ENCODE measurements at regions not wholly inside any gene's neighbourhood (a gene's known extent, or its start where the extent isn't known, plus 50 kb on each side); places are given as distances from the start of the nearest gene placed in this dataset.

- no peak for TF ChIP-seq ZNF622 (IDR thresholded peaks at IDR 0.05)
- TF ChIP-seq SKIL (IDR thresholded peaks at IDR 0.05; ENCODE audit: low read depth, poor library complexity, severe bottlenecking) = no peak
- no peak for TF ChIP-seq PML (IDR thresholded peaks at IDR 0.05; ENCODE audit: low read length)
- TF ChIP-seq, protein P1, sequence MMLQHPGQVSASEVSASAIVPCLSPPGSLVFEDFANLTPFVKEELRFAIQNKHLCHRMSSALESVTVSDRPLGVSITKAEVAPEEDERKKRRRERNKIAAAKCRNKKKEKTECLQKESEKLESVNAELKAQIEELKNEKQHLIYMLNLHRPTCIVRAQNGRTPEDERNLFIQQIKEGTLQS (IDR thresholded peaks at IDR 0.05; ENCODE audit: borderline replicate concordance, extremely low read depth, low read depth, low read length) = no peak
Observed at GRCh38 chr9:30250872-30251271, 2133.6 kb upstream of the ACO1 start (continued).

- no peak for TF ChIP-seq BCL11A (IDR thresholded peaks at IDR 0.05; ENCODE audit: low read depth, low read length)
- in situ Hi-C loops (cut with MboI) (no loop called here), intact Hi-C loops (cut with micrococcal nuclease; ENCODE audit: unreplicated experiment) (no loop called here)
- no peak overlapping the region for H3K4me3 ChIP-seq
- ATAC-seq = no peak
- H3K4me1 ChIP-seq (ENCODE audit: control insufficient read depth, insufficient read depth, low read length) = no peaks in the 10 kb centered on the region
- H3K27ac ChIP-seq (ENCODE audit: control insufficient read depth, insufficient read depth) = no peak overlapping the region
- no peak overlapping the region for H3K9ac ChIP-seq (ENCODE audit: control insufficient read depth, insufficient read depth, low read length)
- H3K4me2 ChIP-seq (ENCODE audit: control insufficient read depth, insufficient read depth) = no peak overlapping the region
- RAD21 ChIA-PET (ENCODE audit: unreplicated experiment) = no interaction called here
- POLR2A ChIA-PET = interaction anchor here (0.7 kb wide), 1 partner anchor 462 kb away, joined by 13 read pairs; no protein-coding TSS in a partner anchor
- SMC1A ChIA-PET (ENCODE audit: uncharacterized antibody, unreplicated experiment) = no interaction called here
- DNase-seq (ENCODE audit: low read depth, low spot score) = no peak
- BruUV-seq (replicated peaks) = no TSS peak
- no peak for FAIRE-seq
- no peaks in the 10 kb centered on the region for H3K36me3 ChIP-seq (ENCODE audit: control insufficient read depth in 2 of 2, insufficient read depth in 2 of 2, low read length in 1 of 2)
- CTCF ChIA-PET = no interaction called here
- H3K27me3 ChIP-seq (replicated peaks in 1 of 2; ENCODE audit: control insufficient read depth in 2 of 2, insufficient read depth in 2 of 2, low read length in 1 of 2) = no peaks in the 10 kb centered on the region
- no peaks in the 10 kb centered on the region for H3K79me2 ChIP-seq (ENCODE audit: control insufficient read depth, insufficient read depth, low read length)
- H4K20me1 ChIP-seq (ENCODE audit: control insufficient read depth, insufficient read depth) = no peaks in the 10 kb centered on the region
- no peak overlapping the region for H2AFZ ChIP-seq (ENCODE audit: control insufficient read depth, low read depth, low read length)
- WGBS (ENCODE audit: insufficient coverage, insufficient replicate concordance, low lambda C conversion rate, missing lambda C conversion rate) = 26% methylated on average over 2 of the region's 4 CpGs
- H3K9me3 ChIP-seq (replicated peaks; ENCODE audit: control insufficient read depth, insufficient read depth, low read length) = no peaks in the 10 kb centered on the region
Observed at GRCh38 chr9:30258094-30258493, 2126.3 kb upstream of the ACO1 start.
